Astrocyte of the spinal cord (primary cell): ENCODE measurements at regions not wholly inside any gene's neighbourhood (a gene's known extent, or its start where the extent isn't known, plus 50 kb on each side); places are given as distances from the start of the nearest gene placed in this dataset.

Source experiments
- DNase-seq: peaks from one replicate; pipeline ENCODE4 v3.0.0; 2011; ENCODE audit warnings: low read depth, low spot score
- H3K4me3 ChIP-seq: 2 replicates; pipeline ENCODE4 v1.5.1; 2011; ENCODE audit warnings: low read depth, mild to moderate bottlenecking, low read length, moderate library complexity
- in situ Hi-C: cut with HindIII; loops from 2 replicates; pipeline ENCODE4 v1.10.0; 2017; ENCODE audit warnings: low sequenced_read_pairs
- TF ChIP-seq, protein P1 (sequence below): IDR thresholded peaks from 2 replicates; pipeline ENCODE4 v1.5.1; 2012; ENCODE audit warnings: low read depth, mild to moderate bottlenecking, low read length, inconsistent platforms

DNA sequence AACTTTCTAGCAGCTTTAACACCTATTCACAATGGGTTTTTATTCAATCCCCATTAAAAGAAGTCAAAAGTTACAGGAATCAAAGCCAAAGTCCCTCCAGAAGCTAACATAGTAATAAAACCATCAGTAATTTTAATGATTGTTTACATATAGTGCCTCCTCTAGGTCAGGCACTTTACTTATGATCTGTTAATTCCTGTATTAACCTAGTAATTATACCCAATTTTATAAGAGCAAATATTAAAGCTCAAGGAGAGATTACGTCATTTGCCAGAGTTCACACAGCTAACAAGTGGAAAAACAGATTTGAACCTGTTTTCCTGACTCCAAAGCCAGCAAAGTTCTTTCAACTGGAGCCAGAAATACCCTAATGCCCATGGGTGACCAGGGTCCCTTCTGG, 112.9 kb upstream of the F3 start:
- in situ Hi-C loops = no loop called here
- TF ChIP-seq, protein P1, sequence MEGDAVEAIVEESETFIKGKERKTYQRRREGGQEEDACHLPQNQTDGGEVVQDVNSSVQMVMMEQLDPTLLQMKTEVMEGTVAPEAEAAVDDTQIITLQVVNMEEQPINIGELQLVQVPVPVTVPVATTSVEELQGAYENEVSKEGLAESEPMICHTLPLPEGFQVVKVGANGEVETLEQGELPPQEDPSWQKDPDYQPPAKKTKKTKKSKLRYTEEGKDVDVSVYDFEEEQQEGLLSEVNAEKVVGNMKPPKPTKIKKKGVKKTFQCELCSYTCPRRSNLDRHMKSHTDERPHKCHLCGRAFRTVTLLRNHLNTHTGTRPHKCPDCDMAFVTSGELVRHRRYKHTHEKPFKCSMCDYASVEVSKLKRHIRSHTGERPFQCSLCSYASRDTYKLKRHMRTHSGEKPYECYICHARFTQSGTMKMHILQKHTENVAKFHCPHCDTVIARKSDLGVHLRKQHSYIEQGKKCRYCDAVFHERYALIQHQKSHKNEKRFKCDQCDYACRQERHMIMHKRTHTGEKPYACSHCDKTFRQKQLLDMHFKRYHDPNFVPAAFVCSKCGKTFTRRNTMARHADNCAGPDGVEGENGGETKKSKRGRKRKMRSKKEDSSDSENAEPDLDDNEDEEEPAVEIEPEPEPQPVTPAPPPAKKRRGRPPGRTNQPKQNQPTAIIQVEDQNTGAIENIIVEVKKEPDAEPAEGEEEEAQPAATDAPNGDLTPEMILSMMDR = no peak
- no peak for DNase-seq
- no peak overlapping the region for H3K4me3 ChIP-seq

- in situ Hi-C loops = no loop called here
- H3K4me3 ChIP-seq = no peak overlapping the region
- TF ChIP-seq, protein P1 = no peak
- DNase-seq = peak; percentile 29
Measured at GRCh38 chr1:94654031-94654430, 112.5 kb upstream of the F3 start.

- no peak for DNase-seq
- no peak overlapping the region for H3K4me3 ChIP-seq
- in situ Hi-C loops = no loop called here
- TF ChIP-seq, protein P1 = no peak
Measured at GRCh38 chr1:94653454-94653853, 111.9 kb upstream of the F3 start.

GRCh38 chr1:94651076-94651475, 109.5 kb upstream of the F3 start:
- TF ChIP-seq, protein P1 = no peak
- in situ Hi-C loops = no loop called here
- H3K4me3 ChIP-seq = no peak overlapping the region

DNA sequence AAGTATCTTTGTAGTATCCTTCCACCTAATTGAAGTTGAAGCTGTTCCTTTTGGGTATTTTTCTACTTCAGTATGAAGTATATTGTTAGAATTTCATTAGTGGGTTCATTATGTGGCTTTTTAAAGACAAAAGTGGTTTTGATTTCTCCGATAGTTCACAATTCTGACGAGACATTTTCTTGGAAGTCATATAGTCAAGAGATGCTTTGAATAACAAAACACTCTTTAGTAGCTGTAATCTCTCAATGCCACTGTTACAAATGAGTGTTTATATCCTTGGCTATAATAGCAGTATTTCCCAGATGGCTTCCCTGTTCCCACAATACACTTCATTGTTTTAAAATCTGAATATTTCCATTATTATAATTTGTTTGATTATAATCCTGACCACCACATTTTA, 108.7 kb upstream of the F3 start:
- in situ Hi-C loops = no loop called here
- no peak for DNase-seq

More at GRCh38 chr1:94651076-94651475, 109.5 kb upstream of the F3 start:
- DNase-seq = no peak

GRCh38 chr1:94648225-94649007, 106.9 kb upstream of the F3 start:
- TF ChIP-seq, protein P1 = no peak
- H3K4me3 ChIP-seq = no peak overlapping the region
- in situ Hi-C loops = no loop called here
- peak; percentile 96 for DNase-seq

More for the DNA sequence above, 108.7 kb upstream of the F3 start:
- TF ChIP-seq, protein P1 = no peak
- H3K4me3 ChIP-seq = no peak overlapping the region
